K562 (cell line): ENCODE measurements at regions not wholly inside any gene's neighbourhood (a gene's known extent, or its start where the extent isn't known, plus 50 kb on each side); places are given as distances from the start of the nearest gene placed in this dataset.

Experiments
- CXXC5 ChIP-seq: fragments of 250-450 bp; sonication (Bioruptor Pico); IDR thresholded peaks from 2 replicates; pipeline ENCODE4 v1.8.0; 2022; ENCODE audit warnings: inconsistent platforms, mild to moderate bottlenecking, moderate library complexity
- EP300 ChIP-seq: IDR thresholded peaks from 2 replicates; pipeline ENCODE4 v1.6.1; 2012; ENCODE audit warnings: low read length, improper control_type of control experiment

DNA sequence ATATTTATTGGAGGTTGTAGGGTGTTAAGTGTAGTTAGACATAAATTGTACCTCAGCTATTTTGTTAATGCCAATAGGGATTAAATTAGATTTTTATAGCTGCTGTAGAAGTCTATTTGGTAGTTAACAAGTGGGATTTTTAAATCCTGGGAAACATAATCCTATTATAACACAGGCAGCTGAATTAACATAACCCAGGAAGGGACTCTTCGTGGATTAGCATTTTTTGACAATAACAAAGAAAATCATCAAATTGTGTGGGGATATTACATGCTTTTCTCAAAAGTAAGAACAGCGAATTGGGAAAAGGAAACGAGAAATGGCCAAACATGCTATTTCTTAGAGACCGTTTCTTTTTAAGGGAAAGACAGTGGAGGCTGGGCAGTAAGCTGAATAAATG is 172.8 kb downstream of the ZIC5 start:
- TF ChIP-seq CXXC5 (CRISPR knock-in tag) (no peak), EP300 (no peak)
